Loucy (cell line): ENCODE measurements at regions not wholly inside any gene's neighbourhood (a gene's known extent, or its start where the extent isn't known, plus 50 kb on each side); places are given as distances from the start of the nearest gene placed in this dataset.

Experiments
- EZH2phosphoT487 ChIP-seq: fragments of 200-600 bp; IDR thresholded peaks from 2 replicates; pipeline ENCODE4 v1.6.1; 2018; ENCODE audit warnings: antibody characterized with exemption, mild to moderate bottlenecking, moderate library complexity, borderline replicate concordance
- TF ChIP-seq, protein P1 (sequence below): fragments of 200-600 bp; sonication (generic); conservative IDR thresholded peaks from 2 replicates; pipeline ENCODE4 v1.5.1; 2014; ENCODE audit warnings: mild to moderate bottlenecking, antibody characterized with exemption, low read length

- TF ChIP-seq, protein P1, sequence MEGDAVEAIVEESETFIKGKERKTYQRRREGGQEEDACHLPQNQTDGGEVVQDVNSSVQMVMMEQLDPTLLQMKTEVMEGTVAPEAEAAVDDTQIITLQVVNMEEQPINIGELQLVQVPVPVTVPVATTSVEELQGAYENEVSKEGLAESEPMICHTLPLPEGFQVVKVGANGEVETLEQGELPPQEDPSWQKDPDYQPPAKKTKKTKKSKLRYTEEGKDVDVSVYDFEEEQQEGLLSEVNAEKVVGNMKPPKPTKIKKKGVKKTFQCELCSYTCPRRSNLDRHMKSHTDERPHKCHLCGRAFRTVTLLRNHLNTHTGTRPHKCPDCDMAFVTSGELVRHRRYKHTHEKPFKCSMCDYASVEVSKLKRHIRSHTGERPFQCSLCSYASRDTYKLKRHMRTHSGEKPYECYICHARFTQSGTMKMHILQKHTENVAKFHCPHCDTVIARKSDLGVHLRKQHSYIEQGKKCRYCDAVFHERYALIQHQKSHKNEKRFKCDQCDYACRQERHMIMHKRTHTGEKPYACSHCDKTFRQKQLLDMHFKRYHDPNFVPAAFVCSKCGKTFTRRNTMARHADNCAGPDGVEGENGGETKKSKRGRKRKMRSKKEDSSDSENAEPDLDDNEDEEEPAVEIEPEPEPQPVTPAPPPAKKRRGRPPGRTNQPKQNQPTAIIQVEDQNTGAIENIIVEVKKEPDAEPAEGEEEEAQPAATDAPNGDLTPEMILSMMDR, result no peak
- TF ChIP-seq EZH2phosphoT487, result no peak
Measured at GRCh38 chr5:19314840-19315239, 673.2 kb downstream of the CDH18 start.
